ENCODE measurements at regions not wholly inside any gene's neighbourhood (a gene's known extent, or its start where the extent isn't known, plus 50 kb on each side); places are given as distances from the start of the nearest gene placed in this dataset.

DNA sequence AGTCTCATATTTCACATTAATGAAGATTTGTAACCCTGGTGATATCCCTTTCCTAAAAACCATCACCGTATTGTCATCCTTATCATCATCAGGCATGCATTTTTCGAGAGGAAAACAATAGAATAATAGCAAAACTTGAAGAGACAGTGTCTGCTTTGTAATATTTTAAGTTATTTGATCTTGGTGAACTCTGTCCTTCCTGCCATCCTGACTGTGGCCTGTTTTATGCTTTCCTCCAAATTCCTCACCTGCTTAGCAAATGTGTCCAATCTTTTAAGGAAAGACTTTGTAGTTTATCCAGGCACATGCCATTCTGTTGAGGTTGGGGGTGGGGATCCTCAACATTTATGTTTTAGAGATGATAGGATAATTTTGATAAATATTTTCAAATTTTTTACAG is 306.1 kb upstream of the COL8A1 start:
- TF ChIP-seq, protein P1, sequence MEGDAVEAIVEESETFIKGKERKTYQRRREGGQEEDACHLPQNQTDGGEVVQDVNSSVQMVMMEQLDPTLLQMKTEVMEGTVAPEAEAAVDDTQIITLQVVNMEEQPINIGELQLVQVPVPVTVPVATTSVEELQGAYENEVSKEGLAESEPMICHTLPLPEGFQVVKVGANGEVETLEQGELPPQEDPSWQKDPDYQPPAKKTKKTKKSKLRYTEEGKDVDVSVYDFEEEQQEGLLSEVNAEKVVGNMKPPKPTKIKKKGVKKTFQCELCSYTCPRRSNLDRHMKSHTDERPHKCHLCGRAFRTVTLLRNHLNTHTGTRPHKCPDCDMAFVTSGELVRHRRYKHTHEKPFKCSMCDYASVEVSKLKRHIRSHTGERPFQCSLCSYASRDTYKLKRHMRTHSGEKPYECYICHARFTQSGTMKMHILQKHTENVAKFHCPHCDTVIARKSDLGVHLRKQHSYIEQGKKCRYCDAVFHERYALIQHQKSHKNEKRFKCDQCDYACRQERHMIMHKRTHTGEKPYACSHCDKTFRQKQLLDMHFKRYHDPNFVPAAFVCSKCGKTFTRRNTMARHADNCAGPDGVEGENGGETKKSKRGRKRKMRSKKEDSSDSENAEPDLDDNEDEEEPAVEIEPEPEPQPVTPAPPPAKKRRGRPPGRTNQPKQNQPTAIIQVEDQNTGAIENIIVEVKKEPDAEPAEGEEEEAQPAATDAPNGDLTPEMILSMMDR (conservative IDR thresholded peaks at IDR 0.05; ENCODE audit: low read depth), result no peak
- no peak for DNase-seq (ENCODE audit: low spot score)
- CTCF ChIA-PET, result no interaction called here
- POLR2A ChIA-PET (ENCODE audit: low non-redundant PET), result no interaction called here
- no peak overlapping the region for H3K27ac ChIP-seq

DNA sequence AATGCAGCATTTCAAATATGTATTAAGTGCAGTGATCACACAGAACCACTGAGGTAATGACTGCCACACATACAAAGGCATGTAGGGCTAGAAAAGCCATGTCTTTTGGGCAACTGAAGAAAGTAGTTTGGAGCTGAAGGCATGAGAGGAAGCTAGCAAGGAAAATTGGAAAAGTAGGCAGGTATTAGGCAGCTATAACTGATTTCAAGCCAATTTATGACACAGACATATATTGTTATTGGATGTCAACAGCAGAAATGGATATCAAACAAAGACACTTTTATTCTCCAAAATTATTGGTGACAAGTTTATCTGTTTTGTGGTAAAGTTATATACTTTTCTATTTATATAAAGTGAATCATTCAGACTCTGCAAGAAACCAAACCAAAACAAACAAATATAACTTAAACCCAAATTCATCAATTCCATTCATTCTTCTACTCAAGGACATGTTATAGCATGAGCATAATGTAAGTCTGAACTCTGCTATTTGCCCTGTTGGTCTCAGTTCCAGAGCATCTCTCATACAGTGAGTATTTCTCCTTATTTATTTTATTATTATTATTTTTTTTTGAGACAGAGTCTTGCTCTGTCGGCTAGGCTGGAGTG is 307.4 kb upstream of the COL8A1 start:
- DNase-seq (ENCODE audit: low spot score), result no peak
- ChIA-PET CTCF (no interaction called here), POLR2A (ENCODE audit: low non-redundant PET) (no interaction called here)
- no peak overlapping the region for H3K27ac ChIP-seq
- TF ChIP-seq, protein P1 (conservative IDR thresholded peaks at IDR 0.05; ENCODE audit: low read depth), result no peak

DNA sequence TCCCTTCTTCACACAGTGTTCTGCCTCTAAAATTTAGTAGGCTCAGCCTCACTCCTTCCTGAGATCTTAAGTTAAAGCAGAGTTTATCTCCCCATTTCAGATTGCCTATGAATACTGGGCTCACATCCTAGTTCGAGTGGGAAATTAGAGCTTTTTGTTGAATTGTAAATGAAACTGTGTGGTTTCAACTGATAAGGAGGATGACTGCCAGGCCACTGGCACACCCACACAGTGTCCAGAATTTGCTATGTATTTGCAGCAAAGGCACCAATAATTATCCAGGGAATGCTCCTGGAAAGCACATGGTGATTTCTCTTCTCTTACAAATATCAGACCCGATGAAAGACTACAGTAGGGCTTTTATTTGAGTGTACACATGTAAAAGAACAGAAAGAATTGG is 308.1 kb upstream of the COL8A1 start:
- POLR2A ChIA-PET (ENCODE audit: low non-redundant PET), result no interaction called here
- TF ChIP-seq, protein P1 (conservative IDR thresholded peaks at IDR 0.05; ENCODE audit: low read depth), result no peak
- no peak overlapping the region for H3K27ac ChIP-seq
- CTCF ChIA-PET, result no interaction called here
- DNase-seq (ENCODE audit: low spot score), result no peak

DNA sequence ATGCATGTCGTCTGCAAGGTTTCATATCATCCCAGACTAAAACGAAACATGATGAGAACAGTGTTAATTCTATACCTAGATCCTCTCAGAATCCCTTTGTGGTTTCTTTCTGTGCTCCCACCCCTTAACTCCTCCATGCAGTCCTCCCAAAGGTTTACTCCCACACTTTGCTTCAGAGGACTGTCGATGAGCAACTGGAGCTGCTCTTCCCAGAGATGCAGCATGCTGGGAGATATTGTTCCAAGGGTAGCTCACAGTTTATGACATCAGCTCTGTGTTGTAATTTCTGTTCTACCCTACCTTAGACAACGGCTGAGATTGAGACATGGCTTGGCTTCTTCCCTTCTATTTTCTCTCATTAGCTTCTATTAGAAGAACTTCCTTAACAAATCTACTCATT is 313.0 kb upstream of the COL8A1 start:
- CTCF ChIA-PET, result no interaction called here
- TF ChIP-seq, protein P1 (conservative IDR thresholded peaks at IDR 0.05; ENCODE audit: low read depth), result no peak
- POLR2A ChIA-PET (ENCODE audit: low non-redundant PET), result no interaction called here
- DNase-seq (ENCODE audit: low spot score), result no peak
- no peak overlapping the region for H3K27ac ChIP-seq

DNA sequence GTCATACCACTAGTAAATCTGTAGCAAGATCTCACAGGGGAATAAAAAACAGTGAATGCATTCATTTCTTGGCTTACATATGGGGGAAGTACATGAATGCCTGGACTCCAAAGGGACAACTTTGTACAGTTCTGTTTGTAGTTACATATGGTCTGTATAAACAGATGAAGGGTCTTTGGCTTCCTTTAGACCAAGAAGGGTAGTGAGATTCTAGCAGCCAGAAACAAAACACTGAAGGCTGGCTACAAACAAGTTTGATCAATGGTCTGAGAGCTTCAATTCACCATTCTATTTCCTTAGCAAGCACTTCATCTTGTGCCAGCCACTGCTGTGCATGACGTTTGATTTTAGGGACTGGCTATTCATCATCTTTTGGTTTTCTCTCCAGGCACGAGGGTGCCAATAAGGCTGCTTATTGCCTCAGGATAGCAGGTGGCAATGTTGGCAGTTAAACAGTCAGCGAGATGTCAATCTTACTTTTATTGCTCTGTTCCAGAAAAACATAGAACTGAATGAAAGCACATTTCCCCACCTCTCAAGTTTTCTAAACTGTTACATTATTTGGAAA is 313.7 kb upstream of the COL8A1 start:
- no peak overlapping the region for H3K27ac ChIP-seq
- ChIA-PET CTCF (interaction anchor here (0.6 kb wide), 1 partner anchor 507 kb away, joined by 4 read pairs; no protein-coding TSS in a partner anchor), POLR2A (ENCODE audit: low non-redundant PET) (no interaction called here)
- no peak for DNase-seq (ENCODE audit: low spot score)
- TF ChIP-seq, protein P1 (conservative IDR thresholded peaks at IDR 0.05; ENCODE audit: low read depth), result no peak

DNA sequence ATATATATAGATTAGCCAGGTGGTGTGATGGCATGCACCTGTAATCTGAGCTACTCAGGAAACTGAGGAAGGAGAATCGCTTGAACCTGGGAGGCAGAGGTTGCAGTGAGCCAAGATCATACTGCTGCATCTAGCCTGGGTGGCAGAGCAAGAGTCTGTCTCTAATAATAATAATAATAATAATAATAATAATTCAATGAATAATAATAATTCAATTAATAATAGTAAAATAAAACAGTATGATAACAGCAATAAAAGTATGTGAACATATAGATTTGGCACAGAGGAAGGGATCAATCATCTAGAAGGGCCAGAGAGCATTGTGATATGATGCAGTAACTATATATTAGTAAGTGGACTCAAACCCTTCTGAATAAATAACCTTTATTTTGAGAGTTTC is 314.5 kb upstream of the COL8A1 start:
- ChIA-PET CTCF (no interaction called here), POLR2A (ENCODE audit: low non-redundant PET) (no interaction called here)
- H3K27ac ChIP-seq, result no peak overlapping the region
- TF ChIP-seq, protein P1 (conservative IDR thresholded peaks at IDR 0.05; ENCODE audit: low read depth), result no peak
- DNase-seq (ENCODE audit: low spot score), result no peak

All from RWPE1 (cell line).